ENCODE measurements at regions not wholly inside any gene's neighbourhood (a gene's known extent, or its start where the extent isn't known, plus 50 kb on each side); places are given as distances from the start of the nearest gene placed in this dataset.
"Not testable (repeated sequence)": the region's sequence is repeated elsewhere in the genome, so short reads cannot be mapped to it uniquely, and the experiment has no call there.

GRCh38 chr2:204144492-204144891 lies 207.9 kb downstream of the ICOS start:
- DNase-seq (ENCODE audit: low read depth) = no peak

DNA sequence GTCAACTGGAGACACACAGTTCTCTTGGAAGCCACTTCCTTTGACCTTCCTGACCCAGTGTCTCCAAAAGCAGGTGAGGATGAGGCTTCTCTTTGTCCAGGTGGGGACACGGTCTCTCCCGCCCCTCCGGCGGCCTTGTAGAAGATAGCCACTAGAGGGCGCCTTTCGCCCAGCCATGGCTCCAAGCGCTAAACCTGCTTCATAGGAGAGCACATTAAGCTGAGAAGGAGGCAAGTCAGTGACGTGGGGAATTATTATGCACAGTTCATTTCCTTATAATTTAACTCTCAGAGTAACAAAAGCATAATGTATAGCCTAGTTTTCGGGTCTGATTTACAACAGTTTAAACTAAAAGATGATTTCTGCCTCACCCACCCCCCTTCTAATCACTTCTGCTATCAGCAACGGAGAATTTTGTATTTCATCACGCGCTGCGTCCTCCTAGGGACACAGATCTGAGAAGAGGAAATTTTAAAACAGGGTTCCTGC lies 208.7 kb downstream of the ICOS start:
- DNase-seq (ENCODE audit: low read depth) = peak; percentile 64

- no peak for DNase-seq (ENCODE audit: low read depth)
Measured at GRCh38 chr2:204145791-204146190, 209.2 kb downstream of the ICOS start.

- DNase-seq (ENCODE audit: low read depth) = not testable (repeated sequence)
Measured at GRCh38 chr2:204147040-204147439, 210.5 kb downstream of the ICOS start.

GRCh38 chr2:204150721-204151120 lies 214.2 kb downstream of the ICOS start:
- no peak for DNase-seq (ENCODE audit: low read depth)

DNA sequence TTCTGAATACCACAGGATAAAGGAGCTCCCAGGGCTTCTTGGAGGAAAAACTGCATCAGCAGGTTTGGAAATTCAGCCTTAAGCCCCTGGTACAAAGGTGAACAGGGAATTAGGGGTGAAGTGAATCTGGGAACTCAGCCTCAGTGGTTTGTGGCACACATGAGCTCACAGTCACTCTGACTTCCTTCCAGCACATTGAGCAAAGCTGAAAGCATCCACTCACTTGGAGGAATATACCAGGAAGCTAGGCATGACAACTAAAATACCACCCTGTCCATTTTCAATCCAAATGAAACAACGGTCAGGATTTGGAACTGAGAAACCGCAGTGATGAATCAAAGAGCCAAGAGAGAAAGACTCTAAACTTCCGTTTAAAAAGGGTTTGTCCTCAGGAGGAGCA lies 216.1 kb downstream of the ICOS start:
- no peak for DNase-seq (ENCODE audit: low read depth)

DNA sequence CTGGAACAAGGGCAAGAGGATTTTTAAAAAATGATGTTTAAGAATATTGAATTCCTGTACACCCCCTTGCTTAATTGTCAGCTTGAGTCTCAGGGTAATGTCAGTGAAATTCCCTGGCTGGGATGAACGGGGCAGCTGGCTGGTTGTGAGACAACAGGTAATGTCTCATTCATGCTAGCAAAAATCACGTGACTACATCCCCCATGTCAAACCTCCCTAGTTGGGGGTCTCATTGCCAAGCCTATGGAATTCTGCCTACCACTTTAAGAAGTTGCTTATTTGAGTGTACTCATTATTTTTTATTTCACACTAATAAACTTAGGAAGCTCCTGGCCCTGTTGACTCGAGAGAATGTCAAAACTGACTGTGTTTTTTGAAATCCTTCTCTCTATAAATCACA lies 218.3 kb downstream of the ICOS start:
- DNase-seq (ENCODE audit: low read depth) = no peak

- no peak for DNase-seq (ENCODE audit: low read depth)
Measured at GRCh38 chr2:204156456-204156855, 219.9 kb downstream of the ICOS start.

DNA sequence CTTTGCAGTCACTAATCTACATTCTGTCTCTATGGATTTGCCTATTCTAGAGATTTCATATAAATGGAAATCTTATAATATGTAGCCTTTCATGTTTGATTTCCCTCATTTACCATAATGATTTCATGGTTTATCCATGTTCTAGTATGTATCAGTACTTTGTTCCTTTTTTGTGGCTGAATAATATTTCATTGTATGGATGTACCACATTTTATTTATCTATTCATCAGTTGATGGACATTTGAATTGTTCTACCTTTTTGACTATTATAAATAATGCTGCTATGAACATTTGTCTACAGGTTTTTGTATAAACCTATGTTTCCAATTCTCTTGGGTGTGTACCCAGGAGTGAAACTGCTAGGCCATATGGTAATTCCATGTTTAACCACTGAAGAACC lies 221.1 kb downstream of the ICOS start:
- DNase-seq (ENCODE audit: low read depth) = no peak

DNA sequence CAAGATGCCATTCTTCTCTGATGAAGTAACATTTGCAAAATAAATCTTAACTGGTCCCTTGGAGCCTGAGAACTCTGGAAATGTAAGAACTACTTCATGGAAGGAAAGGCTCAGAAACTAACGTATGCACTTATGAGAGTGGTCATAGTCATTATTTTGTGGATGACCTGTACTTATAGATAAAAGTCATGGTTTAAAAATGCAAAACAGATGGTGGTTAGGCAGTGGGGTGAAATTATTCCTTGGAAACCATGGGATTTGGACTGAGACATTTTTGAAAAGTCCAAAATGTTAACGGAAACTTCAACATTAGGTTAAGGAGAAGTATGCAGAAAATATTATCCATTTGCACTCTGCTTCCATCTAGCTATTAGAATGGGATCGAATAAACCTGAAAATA lies 223.0 kb downstream of the ICOS start:
- DNase-seq (ENCODE audit: low read depth) = no peak

- no peak for DNase-seq (ENCODE audit: low read depth)
Measured at GRCh38 chr2:204160989-204161388, 224.4 kb downstream of the ICOS start.

DNA sequence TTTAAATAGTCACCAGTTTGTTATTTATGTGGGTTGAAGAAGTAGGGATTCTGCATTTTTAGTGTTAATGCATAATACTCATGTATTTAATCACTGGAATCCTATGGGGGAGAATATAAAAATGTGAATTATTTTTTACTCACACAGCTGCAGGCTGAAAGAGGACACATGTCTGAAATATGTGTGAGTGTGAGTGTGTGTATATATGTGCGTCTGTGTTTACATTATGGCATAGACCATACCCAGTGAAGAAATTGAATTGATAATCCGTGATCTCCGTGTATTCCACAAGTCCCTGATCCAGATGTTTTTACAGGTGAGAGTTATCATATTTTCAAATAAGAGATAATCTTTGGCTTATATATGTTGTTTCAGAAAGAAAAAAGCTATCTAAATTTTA lies 225.3 kb downstream of the ICOS start:
- no peak for DNase-seq (ENCODE audit: low read depth)

GRCh38 chr2:204166961-204167360 lies 230.4 kb downstream of the ICOS start:
- no peak for DNase-seq (ENCODE audit: low read depth)

GRCh38 chr2:204167670-204168069 lies 231.1 kb downstream of the ICOS start:
- not testable (repeated sequence) for DNase-seq (ENCODE audit: low read depth)

DNA sequence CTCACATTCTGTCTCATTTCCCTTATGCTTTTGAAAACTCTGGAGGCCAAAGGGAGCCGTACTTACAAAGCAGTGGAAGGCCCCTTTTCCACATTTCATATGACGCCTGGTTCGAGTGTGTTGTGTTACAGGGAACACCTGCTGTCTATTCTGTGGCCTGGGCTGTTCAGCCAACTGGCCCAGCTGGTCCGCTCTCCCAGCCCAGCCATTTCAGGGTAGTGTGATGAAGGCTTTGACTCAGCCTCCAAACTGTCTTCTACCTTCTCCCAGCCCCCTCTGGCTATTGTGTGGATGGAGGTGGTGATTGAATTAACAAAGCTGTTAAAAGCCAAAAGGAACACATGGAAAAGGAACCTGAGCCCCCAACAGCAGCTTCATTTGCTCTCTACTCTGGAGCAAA lies 233.8 kb downstream of the ICOS start:
- DNase-seq (ENCODE audit: low read depth) = no peak

DNA sequence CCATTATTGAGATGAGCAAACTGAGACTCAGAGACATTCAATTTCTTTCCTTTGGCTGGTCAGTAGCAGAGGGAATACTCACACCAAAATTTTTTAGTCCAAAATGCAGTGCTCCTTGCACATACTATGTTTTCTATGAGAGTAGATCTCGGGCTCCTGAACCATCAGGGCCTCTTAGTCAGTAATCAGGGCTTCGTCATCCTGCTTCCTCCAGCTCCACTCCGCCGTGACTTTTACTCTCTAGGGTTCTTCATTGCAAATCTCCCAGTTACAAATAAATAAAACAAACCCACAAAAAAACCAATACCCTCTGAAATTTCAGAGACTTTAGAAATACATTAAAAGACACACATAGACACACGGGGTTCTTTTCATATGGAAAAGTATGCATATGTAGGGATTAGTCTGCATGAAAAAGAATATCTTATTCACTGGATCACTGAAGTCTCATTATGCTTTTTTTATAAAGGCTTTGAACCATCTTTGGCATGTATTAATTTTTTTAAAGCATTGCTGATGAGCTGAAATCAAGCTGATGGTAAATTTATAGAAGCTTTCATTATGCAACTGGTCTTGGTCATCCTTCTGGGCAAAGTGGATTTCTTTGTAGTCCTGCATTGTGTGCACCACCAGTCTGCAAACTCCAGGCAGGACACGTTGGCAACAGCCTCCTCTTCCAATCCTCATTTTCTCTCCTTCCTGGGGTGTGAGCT lies 235.0 kb downstream of the ICOS start:
- no peak for DNase-seq (ENCODE audit: low read depth)

DNA sequence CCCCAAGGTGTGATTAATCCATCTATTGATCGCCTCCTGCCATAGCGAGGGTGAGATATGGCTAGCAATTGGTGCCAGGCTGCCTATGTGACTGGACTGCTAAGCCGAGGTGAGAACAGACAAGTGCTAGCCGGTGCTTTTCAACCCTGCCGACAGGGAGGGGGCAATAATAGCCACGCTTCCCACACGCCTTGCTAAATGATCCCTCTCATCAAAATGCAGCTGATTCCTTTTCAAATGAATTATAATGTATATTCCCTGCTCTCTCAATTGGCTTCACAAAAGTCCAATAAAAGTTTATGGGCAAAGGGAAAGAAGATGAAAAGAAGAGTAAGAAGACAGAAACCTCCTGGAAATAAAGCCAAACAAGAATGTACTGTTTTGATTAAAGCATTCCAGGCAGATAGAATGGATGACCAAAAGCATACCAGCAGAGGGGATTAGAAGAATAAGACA lies 235.6 kb downstream of the ICOS start:
- no peak for DNase-seq (ENCODE audit: low read depth)

DNA sequence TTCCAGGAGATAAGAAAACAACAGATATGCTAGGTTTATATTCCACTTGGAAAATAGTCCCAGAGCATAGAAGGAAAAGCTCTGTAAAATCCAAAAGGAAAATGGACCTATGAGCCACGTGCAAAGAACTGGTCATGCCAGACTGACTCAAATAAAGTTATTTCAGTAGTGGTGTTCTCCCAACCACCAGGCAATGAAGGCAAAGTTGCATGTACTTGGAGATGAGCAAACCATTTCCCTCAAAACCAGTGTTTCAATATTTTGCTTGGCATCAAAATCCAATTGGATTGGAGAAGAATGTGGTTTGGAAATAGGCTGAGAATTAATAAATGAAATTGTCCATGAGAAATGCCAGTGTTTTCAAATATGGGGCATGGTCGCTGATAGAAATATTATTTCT lies 237.5 kb downstream of the ICOS start:
- DNase-seq (ENCODE audit: low read depth) = no peak

DNA sequence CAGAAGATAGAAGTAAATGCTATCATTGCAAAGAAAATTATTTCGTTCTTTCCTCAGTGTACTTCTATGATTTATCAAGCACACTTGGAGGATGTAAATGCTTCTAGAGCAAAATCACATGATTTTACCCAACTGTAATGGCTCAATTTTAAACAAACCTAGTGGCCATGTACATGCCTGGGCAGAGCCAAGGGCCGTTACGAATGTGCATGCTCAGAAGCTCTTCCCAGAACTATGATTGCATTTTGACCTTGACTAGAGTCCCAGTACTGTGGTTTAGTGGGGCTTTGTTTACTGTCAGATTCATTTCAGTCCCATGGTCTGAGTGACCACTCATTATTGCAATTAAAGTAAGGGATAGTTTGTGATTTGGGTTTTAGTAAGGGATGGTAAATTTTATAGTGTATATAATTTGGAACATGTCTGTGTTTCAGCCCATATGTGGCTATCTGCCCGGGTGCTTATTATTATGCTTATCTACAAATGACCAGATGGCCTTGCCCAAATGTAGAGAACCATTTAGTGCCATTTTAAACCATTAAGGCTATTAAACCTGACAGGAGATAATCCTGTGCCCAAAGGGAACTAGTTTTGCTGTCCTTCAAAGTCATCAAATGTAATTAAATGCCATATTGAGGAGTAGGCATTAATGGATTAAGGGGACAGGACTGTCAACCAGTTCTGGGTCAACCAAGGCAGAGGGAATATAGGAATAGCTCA lies 239.1 kb downstream of the ICOS start:
- no peak for DNase-seq (ENCODE audit: low read depth)

DNA sequence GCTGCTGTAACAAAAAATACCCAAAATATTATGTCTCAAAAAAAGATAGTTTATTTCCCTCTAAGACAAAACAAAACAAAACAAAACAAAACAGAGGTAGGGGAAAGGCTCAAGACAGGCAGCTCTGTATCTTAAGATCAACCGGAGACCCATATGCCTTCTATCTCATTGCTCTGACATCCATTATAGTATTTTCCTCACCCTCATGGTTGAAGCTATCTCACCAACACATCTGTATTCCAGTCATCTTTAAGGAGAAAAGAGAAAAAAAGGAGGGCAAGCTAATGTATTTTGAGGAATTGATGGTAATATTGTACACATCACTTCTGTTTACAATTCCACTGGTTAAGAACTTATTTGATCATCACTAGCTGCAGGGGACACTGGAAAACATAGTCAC lies 239.7 kb downstream of the ICOS start:
- no peak for DNase-seq (ENCODE audit: low read depth)

- no peak for DNase-seq (ENCODE audit: low read depth)
Measured at GRCh38 chr2:204177251-204177976, 240.9 kb downstream of the ICOS start.

DNA sequence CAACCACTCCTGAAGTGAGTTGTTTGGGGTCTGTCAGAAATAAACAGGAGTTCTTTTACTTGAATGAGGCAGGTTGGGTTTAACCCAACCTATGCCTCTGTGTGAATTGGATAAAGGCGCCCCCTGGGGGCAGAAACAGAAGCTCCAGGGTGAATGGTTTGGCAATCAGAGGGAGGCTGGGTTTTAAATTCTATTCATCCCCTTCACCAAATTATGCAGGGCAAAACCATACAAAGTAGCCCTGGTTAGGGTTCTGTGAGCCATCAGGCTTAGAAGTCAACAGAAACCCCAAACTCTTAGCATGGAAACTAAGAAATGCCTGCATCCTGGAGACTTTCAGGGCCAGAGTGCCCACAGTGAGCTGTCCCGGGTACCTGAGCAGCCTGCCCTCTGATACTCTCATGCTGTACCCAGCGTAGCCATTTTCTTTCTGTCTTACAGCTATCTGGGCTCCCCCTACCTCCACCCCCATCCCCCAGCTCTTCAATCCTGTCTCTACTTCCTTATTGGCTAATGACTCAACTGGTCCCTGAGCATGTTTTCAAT lies 241.5 kb downstream of the ICOS start:
- peak; percentile 45 for DNase-seq (ENCODE audit: low read depth)

DNA sequence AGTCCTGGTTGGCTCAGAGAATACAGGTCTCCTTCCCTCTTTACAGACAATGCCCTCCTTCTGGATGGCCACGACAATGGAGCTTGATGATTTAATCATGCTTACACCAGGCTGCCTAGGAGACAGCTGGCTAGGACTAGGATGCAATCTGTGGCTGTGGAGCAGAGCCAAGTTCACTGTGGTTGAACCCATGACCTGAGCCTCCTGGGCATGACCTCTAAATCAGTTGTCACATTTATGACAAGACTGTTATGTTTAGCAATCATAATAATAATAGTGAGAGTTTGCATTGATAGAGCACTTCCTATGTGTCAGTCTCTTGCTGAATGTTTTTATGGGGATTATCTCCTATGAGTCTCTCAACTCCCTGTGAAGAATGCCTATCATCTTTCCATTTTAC lies 244.1 kb downstream of the ICOS start:
- DNase-seq (ENCODE audit: low read depth) = no peak

Data from stimulated activated CD4-positive, alpha-beta T cell treated with anti-CD3 and anti-CD28 coated beads, Interleukin-2, amount 100 ng/mL, for 4 hours (primary cell).